HUES64 (cell line): ENCODE measurements at regions not wholly inside any gene's neighbourhood (a gene's known extent, or its start where the extent isn't known, plus 50 kb on each side); places are given as distances from the start of the nearest gene placed in this dataset.

ENCODE experiments used
- H3K27ac ChIP-seq: 2 replicates; pipeline ENCODE4 v1.7.0; 2013; ENCODE audit warnings: low read depth, low read length, inconsistent platforms
- H3K27me3 ChIP-seq: 2 replicates; pipeline ENCODE4 v1.6.1; 2013; ENCODE audit warnings: mild to moderate bottlenecking, low read length; ENCODE audit not compliant: insufficient read depth
- H3K36me3 ChIP-seq: 2 replicates; pipeline ENCODE4 v1.6.1; 2013; ENCODE audit warnings: mild to moderate bottlenecking, low read length; ENCODE audit not compliant: insufficient read depth
- H3K4me1 ChIP-seq: 2 replicates; pipeline ENCODE4 v1.6.1; 2013; ENCODE audit warnings: mild to moderate bottlenecking, low read length, moderate library complexity; ENCODE audit not compliant: insufficient read depth
- H3K4me3 ChIP-seq: 2 replicates; pipeline ENCODE4 v1.5.1; 2013; ENCODE audit warnings: mild to moderate bottlenecking, low read length, moderate library complexity
- H3K9ac ChIP-seq: 2 replicates; pipeline ENCODE4 v1.6.1; 2013; ENCODE audit warnings: mild to moderate bottlenecking, low read depth, low read length
- H3K9me3 ChIP-seq: 2 replicates; pipeline ENCODE4 v1.6.1; 2013; ENCODE audit warnings: low read depth, low read length; ENCODE audit not compliant: insufficient read depth
- WGBS: fragments of 150-250, 120-280 bp; methylation state at CpG from one replicate; pipeline ENCODE4 v1.1.7; 2013; ENCODE audit warnings: missing lambda C conversion rate; 5-methylcytosine and 5-hydroxymethylcytosine counted together

DNA sequence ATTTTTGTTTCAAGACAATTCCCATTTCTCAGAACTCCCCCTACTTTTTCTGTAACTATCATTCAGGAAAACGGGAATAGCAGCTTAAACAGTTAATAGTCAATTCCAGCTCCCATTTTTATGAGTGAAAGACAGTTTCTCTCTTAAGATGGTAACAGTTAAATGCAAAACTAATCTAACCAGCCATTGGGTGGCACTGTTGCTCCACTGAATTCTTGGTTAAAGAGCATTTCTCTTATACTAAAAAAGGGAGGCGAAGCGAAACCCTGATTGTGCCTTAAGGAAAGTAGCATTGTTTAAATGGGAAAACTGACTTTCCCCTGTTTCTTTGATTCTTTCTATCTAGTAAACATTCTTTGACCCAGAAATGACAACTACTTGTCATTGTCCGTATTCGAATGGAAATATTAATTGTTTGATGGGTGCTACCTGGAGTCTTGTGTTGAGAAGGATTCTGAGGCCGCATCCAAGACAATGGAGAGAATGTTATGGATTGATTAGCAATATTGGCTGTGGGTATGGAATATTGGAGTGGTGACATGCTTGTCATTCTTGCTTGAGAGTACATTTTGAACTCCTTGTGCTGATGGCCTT, 507.8 kb downstream of the MAT2B start:
- 69% methylated on average over 6 of the region's 6 CpGs for WGBS

DNA sequence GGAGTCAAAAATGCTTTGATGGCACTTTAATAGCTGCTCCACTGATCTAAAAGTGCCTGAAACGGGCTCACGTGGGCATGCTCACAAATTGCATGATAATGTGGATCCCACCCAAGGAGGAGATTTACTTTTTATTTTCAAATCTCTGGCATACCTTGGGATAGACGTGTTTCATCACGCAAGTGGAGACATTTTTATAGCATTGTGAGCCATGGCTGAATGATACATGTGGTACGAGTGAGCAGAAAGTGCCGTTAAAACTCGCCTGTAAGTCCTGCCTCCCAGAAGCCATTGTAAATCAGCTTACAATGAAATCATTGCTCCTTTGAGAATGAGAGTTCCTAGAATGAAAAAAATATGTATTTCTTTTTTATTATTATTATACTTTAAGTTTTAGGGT, 514.7 kb downstream of the MAT2B start:
- peaks cover 3% of the 10 kb centered on the region; the same call in 1 of the 2 replicates for H3K4me1 ChIP-seq
- H3K36me3 ChIP-seq, result no peaks in the 10 kb centered on the region
- H3K27ac ChIP-seq, result no peak overlapping the region
- no peaks in the 10 kb centered on the region for H3K9me3 ChIP-seq
- no peak overlapping the region for H3K9ac ChIP-seq
- no peaks in the 10 kb centered on the region for H3K27me3 ChIP-seq
- no peak overlapping the region for H3K4me3 ChIP-seq
- 92% methylated on average over 7 of the region's 7 CpGs for WGBS

More for the DNA sequence above, 507.8 kb downstream of the MAT2B start:
- Histone ChIP-seq H3K4me1 (no peaks in the 10 kb centered on the region), H3K27me3 (no peaks in the 10 kb centered on the region), H3K9me3 (no peaks in the 10 kb centered on the region), H3K27ac (no peak overlapping the region), H3K9ac (no peak overlapping the region), H3K4me3 (no peak overlapping the region), H3K36me3 (no peaks in the 10 kb centered on the region)

DNA sequence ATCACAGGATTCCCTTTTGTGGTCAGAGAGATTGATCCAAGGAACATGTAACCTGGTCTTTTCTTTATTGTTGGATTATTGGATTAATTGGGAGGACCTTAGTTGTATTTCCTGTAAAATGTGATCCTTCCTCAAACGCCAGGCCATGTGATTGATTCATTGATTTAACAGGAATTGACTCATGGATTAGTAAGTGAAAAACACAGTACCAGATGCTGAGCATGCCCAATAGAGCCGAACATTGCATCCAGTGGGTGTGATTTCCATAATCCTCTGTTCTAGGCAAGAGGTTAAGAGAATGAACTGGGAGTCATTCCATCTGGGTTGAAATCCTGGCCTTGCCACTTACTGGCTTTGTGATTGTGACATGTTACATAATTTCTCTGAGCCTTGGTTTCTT, 522.3 kb downstream of the MAT2B start:
- Histone ChIP-seq H3K9me3 (no peaks in the 10 kb centered on the region), H3K4me3 (no peak overlapping the region), H3K27me3 (no peaks in the 10 kb centered on the region), H3K27ac (no peak overlapping the region), H3K9ac (no peak overlapping the region), H3K4me1 (no peaks in the 10 kb centered on the region), H3K36me3 (no peaks in the 10 kb centered on the region)
- WGBS, result 97% methylated on average over 2 of the region's 2 CpGs

DNA sequence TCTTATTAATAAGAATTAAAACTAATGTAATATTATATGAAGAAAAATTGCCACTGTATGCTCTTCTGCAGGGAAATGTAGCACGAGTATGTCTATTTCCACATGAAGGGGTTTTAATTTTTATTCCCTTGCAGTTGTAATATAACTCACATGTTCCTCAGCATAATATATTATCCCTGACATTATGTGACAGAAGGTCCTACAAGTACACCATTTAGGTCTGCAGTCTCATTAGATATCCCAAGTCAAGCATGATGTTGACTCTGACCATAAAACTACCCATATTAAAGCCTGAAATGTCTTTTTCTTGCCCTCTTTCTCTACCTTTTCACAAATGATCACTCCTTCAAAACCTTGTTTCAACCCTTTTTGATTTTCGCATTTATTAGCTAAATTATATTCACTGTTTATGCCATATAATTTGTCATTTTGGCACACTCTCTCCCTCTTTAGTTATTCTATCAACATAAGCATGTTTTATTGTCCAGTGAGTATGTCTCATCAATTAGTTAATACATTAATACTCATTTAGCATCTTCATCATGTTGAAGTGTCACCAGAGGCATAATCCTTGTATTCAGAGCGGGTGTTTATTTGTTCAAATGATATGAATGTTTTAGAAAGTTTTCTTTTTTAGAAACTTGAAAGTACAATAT, 532.8 kb downstream of the MAT2B start:
- Histone ChIP-seq H3K9me3 (no peaks in the 10 kb centered on the region), H3K9ac (no peak overlapping the region), H3K4me1 (no peaks in the 10 kb centered on the region), H3K27ac (no peak overlapping the region), H3K27me3 (no peaks in the 10 kb centered on the region), H3K36me3 (no peaks in the 10 kb centered on the region), H3K4me3 (no peak overlapping the region)
- 100% methylated on average over 2 of the region's 3 CpGs for WGBS

DNA sequence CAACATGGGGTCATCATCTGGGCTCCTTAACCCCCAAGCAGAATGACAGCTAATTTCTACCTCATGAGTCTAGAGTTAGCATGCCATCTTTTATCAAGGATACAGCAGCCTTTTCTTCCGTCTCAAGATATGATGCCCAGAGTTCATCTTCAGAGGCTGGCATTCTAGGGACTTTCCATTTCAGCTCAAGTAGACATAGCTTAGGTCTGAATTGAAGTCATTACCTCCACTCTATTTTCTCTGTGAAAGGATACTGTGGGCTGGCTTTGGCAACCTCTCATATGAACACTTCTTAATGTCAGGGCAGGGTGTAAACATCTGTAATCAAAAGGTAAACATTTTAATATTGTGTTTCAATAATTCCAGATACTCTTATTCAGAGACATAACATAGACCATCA, 535.7 kb downstream of the MAT2B start:
- no peak overlapping the region for H3K4me3 ChIP-seq
- 90% methylated on average over 1 of the region's 1 CpG for WGBS
- H3K9me3 ChIP-seq, result no peaks in the 10 kb centered on the region

DNA sequence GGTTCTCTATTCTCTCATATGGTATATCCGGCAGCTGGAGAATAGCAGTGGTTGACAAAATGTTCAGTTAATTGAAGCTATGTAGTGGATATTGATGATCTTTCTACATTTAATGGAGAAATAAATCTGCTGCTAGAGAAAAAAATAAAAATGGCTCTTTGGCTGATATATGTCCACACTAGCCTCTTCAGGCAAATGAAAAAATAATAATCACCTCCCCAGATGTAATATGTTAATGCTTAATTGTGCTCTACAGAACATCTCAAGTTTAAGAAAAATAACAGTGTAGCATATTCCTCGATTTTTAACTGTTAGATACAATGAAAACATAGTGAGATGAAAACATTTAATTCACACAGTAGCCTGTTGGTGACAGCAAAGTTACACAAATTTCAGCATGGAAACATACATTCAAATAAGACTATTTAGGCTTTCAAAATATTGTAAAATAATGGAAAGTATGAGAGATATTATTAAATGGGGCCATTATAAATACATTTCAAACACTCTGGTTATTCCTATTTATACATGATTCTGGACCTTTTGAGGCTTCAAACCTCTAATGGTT, 543.0 kb downstream of the MAT2B start:
- Histone ChIP-seq H3K4me1 (peaks cover 14% of the 10 kb centered on the region; the same call in 1 of the 2 replicates), H3K27ac (no peak overlapping the region)

More for the DNA sequence above, 535.7 kb downstream of the MAT2B start:
- H3K9ac ChIP-seq, result no peak overlapping the region
- no peaks in the 10 kb centered on the region for H3K4me1 ChIP-seq
- H3K27me3 ChIP-seq, result no peaks in the 10 kb centered on the region
- no peaks in the 10 kb centered on the region for H3K36me3 ChIP-seq
- no peak overlapping the region for H3K27ac ChIP-seq

DNA sequence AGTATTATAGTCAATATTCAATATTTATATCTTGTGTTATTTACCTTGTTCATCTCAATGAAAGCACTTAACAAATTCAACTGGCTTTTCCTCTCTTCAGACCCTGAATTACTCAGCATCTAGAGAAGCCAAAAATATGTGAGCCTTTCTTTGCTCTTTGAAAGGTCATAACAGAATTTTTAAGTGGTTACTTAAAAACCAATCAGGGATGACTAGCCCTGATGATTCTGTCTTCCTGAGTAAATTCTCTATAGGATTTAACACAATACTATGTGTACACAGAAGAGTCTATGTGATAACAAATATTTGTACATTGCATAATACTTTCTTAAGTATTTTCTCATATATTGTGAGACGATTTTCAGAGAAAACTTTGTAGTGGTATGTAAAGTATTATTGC, 546.3 kb downstream of the MAT2B start:
- Histone ChIP-seq H3K4me3 (no peak overlapping the region), H3K9me3 (no peaks in the 10 kb centered on the region), H3K36me3 (no peaks in the 10 kb centered on the region), H3K27ac (no peak overlapping the region), H3K27me3 (no peaks in the 10 kb centered on the region), H3K4me1 (peaks cover 14% of the 10 kb centered on the region; the same call in 1 of the 2 replicates), H3K9ac (no peak overlapping the region)
- WGBS, result no CpG with 5 or more reads among the region's 1 CpG

More for the DNA sequence above, 543.0 kb downstream of the MAT2B start:
- WGBS, result 92% methylated on average over 1 of the region's 2 CpGs
- Histone ChIP-seq H3K9ac (no peak overlapping the region), H3K27me3 (no peaks in the 10 kb centered on the region), H3K9me3 (no peaks in the 10 kb centered on the region), H3K4me3 (no peak overlapping the region), H3K36me3 (no peaks in the 10 kb centered on the region)

DNA sequence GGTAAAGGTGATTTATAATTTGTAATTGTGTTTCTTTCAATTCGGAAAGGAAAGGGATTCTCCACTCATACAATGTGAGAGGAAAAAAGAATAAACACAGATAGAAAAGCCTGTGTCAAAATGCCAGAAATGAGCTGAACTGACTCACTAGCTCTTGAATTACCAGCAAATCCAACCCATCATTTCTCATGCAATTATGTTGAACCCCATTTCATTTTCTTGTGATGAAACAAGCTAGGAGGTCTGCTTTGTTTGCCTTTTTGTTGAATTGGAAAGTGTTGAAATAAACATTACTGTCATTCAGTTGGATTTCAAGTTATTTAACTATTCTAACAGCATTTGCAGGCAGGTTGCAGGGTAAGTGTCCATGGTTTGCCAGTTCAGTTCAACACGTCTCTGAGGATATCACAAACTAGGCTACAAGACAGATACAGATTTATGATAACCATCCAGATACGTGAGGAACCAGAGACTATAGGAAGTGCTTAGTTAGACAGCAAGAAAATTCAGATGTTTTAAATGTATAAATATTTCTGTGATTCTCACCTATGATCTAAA, 547.2 kb downstream of the MAT2B start:
- Histone ChIP-seq H3K4me1 (peaks cover 14% of the 10 kb centered on the region; the same call in 1 of the 2 replicates), H3K9me3 (no peaks in the 10 kb centered on the region), H3K27ac (no peak overlapping the region), H3K27me3 (no peaks in the 10 kb centered on the region), H3K4me3 (no peak overlapping the region), H3K36me3 (no peaks in the 10 kb centered on the region), H3K9ac (no peak overlapping the region)
- 100% methylated on average over 1 of the region's 3 CpGs for WGBS

DNA sequence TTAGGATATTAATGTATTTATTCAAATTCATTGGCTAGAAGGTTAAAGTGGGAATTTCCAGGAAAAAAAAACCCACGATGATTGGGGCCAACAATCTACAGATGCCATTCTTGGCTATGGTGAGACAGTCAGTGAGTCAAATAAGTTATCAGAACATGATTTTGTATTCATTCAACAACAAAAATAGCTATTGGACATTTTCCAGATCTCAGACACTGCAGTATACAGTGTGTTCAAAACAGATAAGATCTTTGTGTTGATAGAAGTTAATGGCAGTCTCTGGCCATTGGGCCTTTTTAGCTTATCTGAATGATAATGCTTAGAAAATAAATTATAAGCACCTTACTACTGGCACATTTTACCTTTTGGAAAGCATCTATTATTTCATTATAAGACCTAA, 547.7 kb downstream of the MAT2B start:
- Histone ChIP-seq H3K4me3 (no peak overlapping the region), H3K27ac (no peak overlapping the region), H3K27me3 (no peaks in the 10 kb centered on the region), H3K9ac (no peak overlapping the region), H3K36me3 (no peaks in the 10 kb centered on the region), H3K9me3 (no peaks in the 10 kb centered on the region), H3K4me1 (peaks cover 14% of the 10 kb centered on the region; the same call in 1 of the 2 replicates)
- 91% methylated on average over 1 of the region's 1 CpG for WGBS

DNA sequence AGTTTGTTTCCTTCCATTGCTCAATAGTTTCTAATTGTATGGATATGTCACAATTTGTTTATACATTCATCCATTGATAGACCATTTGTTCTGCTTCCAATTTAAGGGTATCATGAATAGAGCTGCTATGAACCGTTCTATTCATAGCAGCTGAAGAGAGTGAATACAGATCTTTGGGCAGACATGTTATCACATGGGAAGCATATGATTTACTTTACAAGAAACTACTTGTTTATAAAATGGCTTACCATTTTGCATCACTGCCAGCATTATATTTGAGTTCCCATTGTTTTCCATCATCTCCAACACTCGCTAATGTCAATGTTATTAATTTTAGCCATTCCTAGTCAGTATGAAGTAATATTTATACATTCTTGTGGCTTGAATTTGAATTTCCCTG, 549.0 kb downstream of the MAT2B start:
- no peaks in the 10 kb centered on the region for H3K27me3 ChIP-seq
- no peak overlapping the region for H3K27ac ChIP-seq
- 100% methylated on average over 1 of the region's 2 CpGs for WGBS
- no peak overlapping the region for H3K9ac ChIP-seq
- peaks cover 14% of the 10 kb centered on the region; the same call in 1 of the 2 replicates for H3K4me1 ChIP-seq
- no peaks in the 10 kb centered on the region for H3K9me3 ChIP-seq
- no peak overlapping the region for H3K4me3 ChIP-seq
- no peaks in the 10 kb centered on the region for H3K36me3 ChIP-seq

DNA sequence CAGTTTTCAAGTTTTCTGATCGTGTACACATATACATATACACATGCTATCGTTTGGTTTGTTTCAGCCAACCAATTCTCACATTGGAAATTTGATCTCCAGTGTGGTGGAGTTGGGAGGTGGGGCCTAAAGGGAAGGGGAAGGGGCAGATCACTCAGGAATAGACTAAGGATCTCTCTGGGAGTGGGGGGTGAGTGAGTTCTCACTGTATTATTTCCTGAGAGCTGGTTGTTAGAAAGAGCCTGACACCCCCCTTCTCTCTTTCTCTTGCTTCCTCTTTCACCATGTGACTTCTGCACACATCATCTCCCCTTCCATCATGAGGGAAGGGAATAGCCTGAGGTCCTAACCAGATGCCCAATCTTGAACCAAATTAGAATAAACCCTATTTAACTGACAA, 551.7 kb downstream of the MAT2B start:
- WGBS, result 98% methylated on average over 2 of the region's 2 CpGs
- Histone ChIP-seq H3K36me3 (no peaks in the 10 kb centered on the region), H3K9ac (no peak overlapping the region), H3K9me3 (no peaks in the 10 kb centered on the region), H3K27ac (no peak overlapping the region), H3K4me1 (peaks cover 10% of the 10 kb centered on the region; the same call in 1 of the 2 replicates), H3K4me3 (no peak overlapping the region), H3K27me3 (no peaks in the 10 kb centered on the region)
